Chondrocyte (in vitro differentiated cells): ENCODE measurements at regions not wholly inside any gene's neighbourhood (a gene's known extent, or its start where the extent isn't known, plus 50 kb on each side); places are given as distances from the start of the nearest gene placed in this dataset.
"Not testable (repeated sequence)": the region's sequence is repeated elsewhere in the genome, so short reads cannot be mapped to it uniquely, and the experiment has no call there.

Source experiments
- DNase-seq: peaks from one replicate; pipeline ENCODE4 v3.0.0; 2021; ENCODE audit warnings: mixed read lengths, low spot score
- H3K27ac Mint-ChIP-seq: one replicate; pipeline ENCODE4 v1.8.0; 2021; ENCODE audit warnings: mild to moderate bottlenecking, moderate library complexity, mixed read lengths; ENCODE audit not compliant: unreplicated experiment
- H3K27me3 Mint-ChIP-seq: 2 replicates; pipeline ENCODE4 v1.8.0; 2021; ENCODE audit warnings: low read depth, mixed read lengths
- H3K36me3 Mint-ChIP-seq: 2 replicates; pipeline ENCODE4 v1.8.0; 2021; ENCODE audit warnings: low read depth, mixed read lengths
- H3K4me1 Mint-ChIP-seq: 2 replicates; pipeline ENCODE4 v1.8.0; 2021; ENCODE audit warnings: low read depth, mild to moderate bottlenecking, mixed read lengths
- H3K4me3 Mint-ChIP-seq: one replicate; pipeline ENCODE4 v1.8.0; 2021; ENCODE audit warnings: mild to moderate bottlenecking, moderate library complexity, mixed read lengths; ENCODE audit not compliant: unreplicated experiment
- H3K9me3 Mint-ChIP-seq: 2 replicates; pipeline ENCODE4 v1.8.0; 2021; ENCODE audit warnings: low read depth, mixed read lengths
- TF ChIP-seq, protein P1 (sequence below): fragments of 200-600 bp; sonication (generic); IDR thresholded peaks from 2 replicates; pipeline ENCODE4 v1.5.0; 2021; ENCODE audit warnings: antibody characterized with exemption, mild to moderate bottlenecking, moderate library complexity

GRCh38 chr12:131280426-131280825 is 326.7 kb downstream of the ADGRD1 start:
- Mint-ChIP-seq H3K4me1 (peaks cover 5% of the 10 kb centered on the region), H3K27me3 (peaks cover 7% of the 10 kb centered on the region), H3K4me3 (no peak overlapping the region), H3K9me3 (no peaks in the 10 kb centered on the region), H3K36me3 (no peaks in the 10 kb centered on the region), H3K27ac (no peak overlapping the region)
- DNase-seq, result peak; percentile 63
- TF ChIP-seq, protein P1, sequence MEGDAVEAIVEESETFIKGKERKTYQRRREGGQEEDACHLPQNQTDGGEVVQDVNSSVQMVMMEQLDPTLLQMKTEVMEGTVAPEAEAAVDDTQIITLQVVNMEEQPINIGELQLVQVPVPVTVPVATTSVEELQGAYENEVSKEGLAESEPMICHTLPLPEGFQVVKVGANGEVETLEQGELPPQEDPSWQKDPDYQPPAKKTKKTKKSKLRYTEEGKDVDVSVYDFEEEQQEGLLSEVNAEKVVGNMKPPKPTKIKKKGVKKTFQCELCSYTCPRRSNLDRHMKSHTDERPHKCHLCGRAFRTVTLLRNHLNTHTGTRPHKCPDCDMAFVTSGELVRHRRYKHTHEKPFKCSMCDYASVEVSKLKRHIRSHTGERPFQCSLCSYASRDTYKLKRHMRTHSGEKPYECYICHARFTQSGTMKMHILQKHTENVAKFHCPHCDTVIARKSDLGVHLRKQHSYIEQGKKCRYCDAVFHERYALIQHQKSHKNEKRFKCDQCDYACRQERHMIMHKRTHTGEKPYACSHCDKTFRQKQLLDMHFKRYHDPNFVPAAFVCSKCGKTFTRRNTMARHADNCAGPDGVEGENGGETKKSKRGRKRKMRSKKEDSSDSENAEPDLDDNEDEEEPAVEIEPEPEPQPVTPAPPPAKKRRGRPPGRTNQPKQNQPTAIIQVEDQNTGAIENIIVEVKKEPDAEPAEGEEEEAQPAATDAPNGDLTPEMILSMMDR, result no peak

DNA sequence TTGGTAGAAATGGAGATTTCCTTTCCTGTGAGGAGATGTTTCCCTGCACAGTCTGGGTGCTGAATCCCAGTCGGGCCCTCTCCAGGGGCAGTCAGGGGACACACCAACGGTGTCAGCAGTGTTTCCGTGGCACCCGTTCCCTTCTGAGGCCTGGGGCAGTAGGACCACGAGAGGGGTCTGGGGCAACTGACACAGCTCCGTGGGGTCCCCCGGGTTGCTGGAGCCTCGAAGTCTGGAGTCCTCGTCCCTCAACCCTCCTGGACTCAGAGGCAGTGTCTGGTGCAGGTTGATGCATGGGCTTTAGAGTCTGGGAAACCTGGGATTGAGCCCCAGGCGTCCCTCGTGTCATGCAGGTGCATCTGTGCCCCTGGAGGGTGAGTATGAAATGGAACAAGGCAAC is 327.3 kb downstream of the ADGRD1 start:
- Mint-ChIP-seq H3K36me3 (no peaks in the 10 kb centered on the region), H3K27me3 (peaks cover 6% of the 10 kb centered on the region), H3K27ac (no peak overlapping the region), H3K9me3 (no peaks in the 10 kb centered on the region), H3K4me3 (no peak overlapping the region), H3K4me1 (peaks cover 5% of the 10 kb centered on the region)
- TF ChIP-seq, protein P1, result no peak
- peak; percentile 63 for DNase-seq

DNA sequence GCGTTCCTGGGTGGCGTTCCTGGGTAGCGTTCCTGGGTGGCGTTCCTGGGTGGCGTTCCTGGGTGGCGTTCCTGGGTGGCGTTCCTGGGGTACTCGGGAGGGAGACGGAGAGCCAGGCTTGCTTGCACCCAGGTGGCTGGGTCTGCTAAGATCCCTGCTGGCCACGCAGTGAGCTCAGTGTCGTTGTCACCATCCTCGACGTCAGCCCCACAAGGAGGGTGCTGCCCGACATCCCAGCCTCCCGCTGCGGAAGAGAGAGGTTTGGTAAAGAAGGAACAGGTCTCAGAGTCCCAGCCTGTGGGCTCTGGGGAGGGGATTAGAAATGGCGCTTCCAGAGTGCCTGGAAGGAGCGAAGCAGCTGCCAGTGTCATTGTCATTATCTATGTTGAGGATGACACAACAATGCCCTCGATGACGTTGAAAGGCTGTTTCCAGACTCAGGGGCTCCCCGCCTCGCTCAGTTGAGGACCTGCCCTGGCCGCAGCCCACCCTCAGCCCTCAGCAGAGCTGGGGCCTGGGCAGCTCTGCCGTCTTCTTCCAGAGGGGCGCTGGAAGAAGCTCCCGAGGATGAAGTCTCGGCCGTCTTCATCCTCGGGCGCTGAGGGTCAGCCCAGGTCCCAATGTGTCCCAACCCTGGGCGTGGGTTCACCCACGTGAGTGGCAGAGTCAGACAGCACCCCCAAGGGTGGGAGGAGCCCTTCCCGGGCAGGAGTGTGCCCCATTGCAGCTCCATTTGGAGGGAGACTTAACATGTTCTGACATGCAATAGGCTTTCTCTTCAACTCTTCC is 328.8 kb downstream of the ADGRD1 start:
- TF ChIP-seq, protein P1, result no peak
- Mint-ChIP-seq H3K36me3 (no peaks in the 10 kb centered on the region), H3K27me3 (peaks cover 5% of the 10 kb centered on the region), H3K4me1 (peaks cover 5% of the 10 kb centered on the region), H3K9me3 (no peaks in the 10 kb centered on the region), H3K27ac (no peak overlapping the region), H3K4me3 (no peak overlapping the region)
- peak; percentile 83 for DNase-seq

- DNase-seq, result no peak
- Mint-ChIP-seq H3K27ac (no peak overlapping the region), H3K9me3 (no peaks in the 10 kb centered on the region), H3K4me1 (peaks cover 5% of the 10 kb centered on the region), H3K36me3 (no peaks in the 10 kb centered on the region), H3K27me3 (peaks cover 5% of the 10 kb centered on the region), H3K4me3 (no peak overlapping the region)
- TF ChIP-seq, protein P1, result no peak
Measured at GRCh38 chr12:131283191-131283861, 329.6 kb downstream of the ADGRD1 start.

- H3K9me3 Mint-ChIP-seq, H3K4me3 Mint-ChIP-seq, H3K4me1 Mint-ChIP-seq, H3K27ac Mint-ChIP-seq, H3K27me3 Mint-ChIP-seq, H3K36me3 Mint-ChIP-seq: not testable (repeated sequence)
- DNase-seq, result peak; percentile 91
Measured at GRCh38 chr12:131283862-131284825, 330.4 kb downstream of the ADGRD1 start.

GRCh38 chr12:131284954-131285904 is 331.5 kb downstream of the ADGRD1 start:
- not testable (repeated sequence) for DNase-seq, H3K27ac Mint-ChIP-seq, H3K9me3 Mint-ChIP-seq, H3K4me1 Mint-ChIP-seq, H3K4me3 Mint-ChIP-seq, H3K27me3 Mint-ChIP-seq, H3K36me3 Mint-ChIP-seq

GRCh38 chr12:131285905-131286295 is 332.2 kb downstream of the ADGRD1 start:
- not testable (repeated sequence) for H3K4me3 Mint-ChIP-seq, H3K9me3 Mint-ChIP-seq, H3K27me3 Mint-ChIP-seq, H3K27ac Mint-ChIP-seq, H3K4me1 Mint-ChIP-seq, H3K36me3 Mint-ChIP-seq
- peak; percentile 70 for DNase-seq
